ENCODE measurements at regions not wholly inside any gene's neighbourhood (a gene's known extent, or its start where the extent isn't known, plus 50 kb on each side); places are given as distances from the start of the nearest gene placed in this dataset.

GRCh38 chr12:61043838-61044237, 1216.4 kb upstream of the USP15 start:
- H3K27me3 ChIP-seq (ENCODE audit: insufficient read depth, poor library complexity, severe bottlenecking) = no peaks in the 10 kb centered on the region
- no peak for DNase-seq (ENCODE audit: low read depth in 1 of 2, low spot score in 1 of 2)
- H3K4me3 ChIP-seq (replicated peaks; ENCODE audit: insufficient read depth, low read length) = no peak overlapping the region
- no peak for TF ChIP-seq CTCF (IDR thresholded peaks at IDR 0.05; ENCODE audit: insufficient read depth, low read length)
- TF ChIP-seq POLR2AphosphoS5 (IDR thresholded peaks at IDR 0.05; ENCODE audit: low read depth) = no peak
- TF ChIP-seq REST (IDR thresholded peaks at IDR 0.05; ENCODE audit: insufficient replicate concordance, low read depth) = no peak
- no peak for TF ChIP-seq GABPA (IDR thresholded peaks at IDR 0.05; ENCODE audit: low read depth)
- TF ChIP-seq SPI1 (IDR thresholded peaks at IDR 0.05; ENCODE audit: borderline replicate concordance, low read depth) = no peak
- H3K27ac ChIP-seq (replicated peaks) = no peak overlapping the region

- Histone ChIP-seq H3K27me3 (ENCODE audit: insufficient read depth, poor library complexity, severe bottlenecking) (no peaks in the 10 kb centered on the region), H3K4me3 (replicated peaks; ENCODE audit: insufficient read depth, low read length) (no peak overlapping the region), H3K27ac (replicated peaks) (no peak overlapping the region)
- TF ChIP-seq GABPA (IDR thresholded peaks at IDR 0.05; ENCODE audit: low read depth) = no peak
- no peak for TF ChIP-seq REST (IDR thresholded peaks at IDR 0.05; ENCODE audit: insufficient replicate concordance, low read depth)
- no peak for TF ChIP-seq SPI1 (IDR thresholded peaks at IDR 0.05; ENCODE audit: borderline replicate concordance, low read depth)
- no peak for TF ChIP-seq CTCF (IDR thresholded peaks at IDR 0.05; ENCODE audit: insufficient read depth, low read length)
- no peak for TF ChIP-seq POLR2AphosphoS5 (IDR thresholded peaks at IDR 0.05; ENCODE audit: low read depth)
- DNase-seq (ENCODE audit: low read depth in 1 of 2, low spot score in 1 of 2) = no peak
Measured at GRCh38 chr12:61044766-61045165, 1215.4 kb upstream of the USP15 start.

- Histone ChIP-seq H3K27ac (replicated peaks) (no peak overlapping the region), H3K27me3 (ENCODE audit: insufficient read depth, poor library complexity, severe bottlenecking) (no peaks in the 10 kb centered on the region), H3K4me3 (replicated peaks; ENCODE audit: insufficient read depth, low read length) (no peak overlapping the region)
- TF ChIP-seq REST (IDR thresholded peaks at IDR 0.05; ENCODE audit: insufficient replicate concordance, low read depth) = no peak
- no peak for TF ChIP-seq POLR2AphosphoS5 (IDR thresholded peaks at IDR 0.05; ENCODE audit: low read depth)
- no peak for TF ChIP-seq GABPA (IDR thresholded peaks at IDR 0.05; ENCODE audit: low read depth)
- TF ChIP-seq CTCF (IDR thresholded peaks at IDR 0.05; ENCODE audit: insufficient read depth, low read length) = no peak
- no peak for TF ChIP-seq SPI1 (IDR thresholded peaks at IDR 0.05; ENCODE audit: borderline replicate concordance, low read depth)
- DNase-seq (ENCODE audit: low read depth in 1 of 2, low spot score in 1 of 2) = no peak
Measured at GRCh38 chr12:61070640-61071414, 1189.4 kb upstream of the USP15 start.
